Suprapubic skin (tissue), 4 donors: ENCODE measurements at regions not wholly inside any gene's neighbourhood (a gene's known extent, or its start where the extent isn't known, plus 50 kb on each side); places are given as distances from the start of the nearest gene placed in this dataset.
A peak's percentile ranks its signal among the peaks of the same experiment; 100 is the strongest.

Experiments
- DNase-seq, 2 donors: peaks; one replicate each; pipeline ENCODE4 v3.0.0-alpha.2; 2019; ENCODE audit warnings: low spot score in 2 of 2
- H3K27ac ChIP-seq: fragments of 200-600 bp; sonication (generic); one replicate; pipeline ENCODE4 v1.5.1; 2019
- H3K27me3 ChIP-seq: fragments of 200-600 bp; sonication (generic); one replicate; pipeline ENCODE4 v1.5.1; 2019
- H3K36me3 ChIP-seq: fragments of 200-600 bp; sonication (generic); one replicate; pipeline ENCODE4 v1.5.1; 2019
- H3K4me1 ChIP-seq: fragments of 200-600 bp; sonication (generic); one replicate; pipeline ENCODE4 v1.5.1; 2019
- H3K4me3 ChIP-seq: fragments of 200-600 bp; sonication (generic); one replicate; pipeline ENCODE4 v1.5.1; 2019; ENCODE audit warnings: mild to moderate bottlenecking
- H3K9me3 ChIP-seq: fragments of 200-600 bp; sonication (generic); one replicate; pipeline ENCODE4 v1.5.1; 2019
- EP300 ChIP-seq: sonication (generic); formaldehyde crosslinking; IDR thresholded peaks from one replicate; pipeline ENCODE4 v1.6.1; 2017; ENCODE audit warnings: antibody characterized with exemption
- POLR2A ChIP-seq, 2 donors: fragments of 450-650 bp; IDR thresholded peaks; one replicate each; pipeline ENCODE4 v1.6.1; 2017; ENCODE audit warnings: antibody characterized with exemption in 2 of 2, mild to moderate bottlenecking in 2 of 2, moderate library complexity in 2 of 2
- POLR2AphosphoS5 ChIP-seq, 3 donors: sonication (generic); formaldehyde crosslinking; IDR thresholded peaks; one replicate each; pipeline ENCODE4 v1.6.1; 2017; ENCODE audit warnings: antibody characterized with exemption in 3 of 3
- WGBS: methylation state at CpG from one replicate; pipeline ENCODE4 v1.1.5; 2018; 5-methylcytosine and 5-hydroxymethylcytosine counted together
- TF ChIP-seq, protein P1 (sequence below), 2 donors: fragments of 200-600 bp in 1 of 2; fragments of 450-650 bp in 1 of 2; sonication (generic) in 1 of 2; IDR thresholded peaks; one replicate each; pipeline ENCODE4 v1.5.1; 2016 to 2019; ENCODE audit warnings: antibody characterized with exemption in 2 of 2, mild to moderate bottlenecking in 1 of 2, moderate library complexity in 1 of 2

DNA sequence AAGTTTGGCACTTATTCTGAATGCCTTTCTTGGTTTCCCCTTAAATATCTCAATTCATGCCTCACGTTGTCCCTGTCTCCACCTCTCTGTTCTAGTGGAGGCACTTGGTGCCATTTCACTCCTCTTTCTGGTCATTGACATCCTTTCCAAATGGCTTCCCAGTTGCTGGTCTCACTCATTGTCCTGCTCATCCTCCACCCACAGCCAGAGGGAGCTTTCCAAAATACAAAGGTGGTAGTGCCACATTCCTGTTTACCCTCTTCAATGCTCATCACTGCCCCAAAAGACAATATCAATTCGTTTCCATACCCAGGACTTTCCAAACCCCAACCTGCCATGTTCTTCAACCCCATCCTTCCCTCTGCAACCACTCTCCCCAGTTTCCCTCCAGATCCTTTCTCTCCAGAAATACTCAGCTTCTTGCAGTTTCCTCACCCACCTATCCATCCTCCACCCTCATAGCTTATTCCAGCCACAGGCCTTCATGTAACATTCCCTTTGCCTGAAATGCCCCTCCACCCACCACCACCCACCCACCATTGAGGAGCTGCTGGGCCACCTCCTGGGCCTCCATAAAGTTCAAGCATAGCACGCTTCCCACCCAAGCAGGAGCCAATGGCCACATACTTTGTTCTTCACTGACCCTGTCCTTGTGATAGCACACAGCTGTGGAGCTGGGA lies 63.1 kb upstream of the ADRB1 start:
- 75% methylated on average over 3 of the region's 3 CpGs for WGBS
- DNase-seq, result no peak
- peaks cover 12% of the 10 kb centered on the region for H3K4me1 ChIP-seq
- H3K36me3 ChIP-seq, result no peaks in the 10 kb centered on the region
- no peaks in the 10 kb centered on the region for H3K9me3 ChIP-seq
- H3K27ac ChIP-seq, result no peak overlapping the region
- no peak overlapping the region for H3K4me3 ChIP-seq
- TF ChIP-seq, protein P1, sequence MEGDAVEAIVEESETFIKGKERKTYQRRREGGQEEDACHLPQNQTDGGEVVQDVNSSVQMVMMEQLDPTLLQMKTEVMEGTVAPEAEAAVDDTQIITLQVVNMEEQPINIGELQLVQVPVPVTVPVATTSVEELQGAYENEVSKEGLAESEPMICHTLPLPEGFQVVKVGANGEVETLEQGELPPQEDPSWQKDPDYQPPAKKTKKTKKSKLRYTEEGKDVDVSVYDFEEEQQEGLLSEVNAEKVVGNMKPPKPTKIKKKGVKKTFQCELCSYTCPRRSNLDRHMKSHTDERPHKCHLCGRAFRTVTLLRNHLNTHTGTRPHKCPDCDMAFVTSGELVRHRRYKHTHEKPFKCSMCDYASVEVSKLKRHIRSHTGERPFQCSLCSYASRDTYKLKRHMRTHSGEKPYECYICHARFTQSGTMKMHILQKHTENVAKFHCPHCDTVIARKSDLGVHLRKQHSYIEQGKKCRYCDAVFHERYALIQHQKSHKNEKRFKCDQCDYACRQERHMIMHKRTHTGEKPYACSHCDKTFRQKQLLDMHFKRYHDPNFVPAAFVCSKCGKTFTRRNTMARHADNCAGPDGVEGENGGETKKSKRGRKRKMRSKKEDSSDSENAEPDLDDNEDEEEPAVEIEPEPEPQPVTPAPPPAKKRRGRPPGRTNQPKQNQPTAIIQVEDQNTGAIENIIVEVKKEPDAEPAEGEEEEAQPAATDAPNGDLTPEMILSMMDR (IDR thresholded peaks at IDR 0.05), result peak in 1 of 2 donors; percentile 4
- TF ChIP-seq POLR2A (IDR thresholded peaks at IDR 0.05), result no peak
- H3K27me3 ChIP-seq, result no peaks in the 10 kb centered on the region

DNA sequence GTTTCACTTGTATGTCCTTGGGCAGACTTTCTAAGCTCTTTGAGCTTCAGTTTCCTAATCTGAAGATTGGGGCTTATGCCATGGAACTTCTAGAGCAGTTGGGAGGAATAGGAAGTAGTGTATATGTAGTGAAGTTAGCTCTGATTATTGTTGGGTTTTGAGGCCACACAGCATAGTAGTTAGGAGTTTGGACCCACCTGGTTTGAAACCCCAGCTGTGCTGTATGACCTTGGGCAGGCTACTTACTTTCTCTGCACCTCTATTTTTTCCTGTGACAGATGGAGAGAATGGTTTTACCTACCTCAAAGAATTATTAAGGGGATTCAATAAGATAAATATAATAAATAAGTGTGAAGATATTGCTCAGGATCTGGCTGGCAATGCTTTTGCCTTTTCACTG lies 61.4 kb upstream of the ADRB1 start:
- TF ChIP-seq POLR2A (IDR thresholded peaks at IDR 0.05) (no peak), POLR2AphosphoS5 (IDR thresholded peaks at IDR 0.05) (no peak), EP300 (no peak)
- Histone ChIP-seq H3K36me3 (no peaks in the 10 kb centered on the region), H3K27me3 (no peaks in the 10 kb centered on the region), H3K4me3 (no peak overlapping the region), H3K4me1 (peaks cover 12% of the 10 kb centered on the region), H3K27ac (no peak overlapping the region), H3K9me3 (no peaks in the 10 kb centered on the region)
- no peak for DNase-seq

DNA sequence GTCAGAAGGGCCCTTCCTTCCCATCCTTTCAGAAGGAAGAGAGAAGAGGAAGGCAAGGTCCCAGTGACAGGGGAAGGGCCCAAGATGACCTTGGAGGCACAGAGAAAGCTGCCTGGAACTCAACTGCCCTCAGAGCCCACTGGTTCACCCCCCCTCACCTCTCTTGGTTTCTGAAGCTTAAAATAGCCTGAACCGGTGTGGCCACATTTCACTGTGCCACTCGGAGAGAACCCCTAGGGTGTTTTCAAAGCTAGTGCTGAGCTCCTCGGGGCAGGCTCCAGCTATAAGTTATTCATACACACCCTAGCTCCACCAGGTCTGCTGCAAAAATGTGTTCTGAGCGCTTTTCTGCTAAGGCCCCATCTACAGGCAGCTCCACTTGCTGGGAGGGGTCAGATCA lies 60.9 kb upstream of the ADRB1 start:
- Histone ChIP-seq H3K4me1 (peaks cover 12% of the 10 kb centered on the region), H3K9me3 (no peaks in the 10 kb centered on the region), H3K27ac (no peak overlapping the region), H3K4me3 (no peak overlapping the region), H3K27me3 (no peaks in the 10 kb centered on the region), H3K36me3 (no peaks in the 10 kb centered on the region)
- TF ChIP-seq POLR2AphosphoS5 (IDR thresholded peaks at IDR 0.05) (no peak), EP300 (no peak), POLR2A (IDR thresholded peaks at IDR 0.05) (no peak)
- TF ChIP-seq, protein P1 (IDR thresholded peaks at IDR 0.05), result no peak
- WGBS, result 28% methylated on average over 4 of the region's 4 CpGs
- no peak for DNase-seq

DNA sequence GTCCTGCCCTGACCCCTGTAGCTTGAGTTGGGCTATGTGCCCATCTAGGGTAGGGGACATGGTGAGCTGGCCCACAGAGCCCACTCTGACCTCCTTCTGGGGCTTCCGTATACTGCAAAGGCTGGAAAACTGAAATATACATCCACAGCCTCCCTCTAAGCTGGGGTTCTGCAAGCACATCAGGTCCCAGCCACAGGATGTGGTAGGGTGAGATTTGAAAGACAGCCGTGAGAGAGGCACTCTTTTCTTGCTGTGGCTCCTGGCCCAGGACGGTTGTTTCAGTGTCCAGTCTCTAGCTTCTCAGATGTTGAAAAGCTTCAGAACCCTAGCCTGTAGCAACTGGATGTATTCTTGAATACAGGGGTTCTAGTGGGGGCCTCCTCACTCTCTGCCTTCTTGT lies 60.1 kb upstream of the ADRB1 start:
- no peak overlapping the region for H3K27ac ChIP-seq
- TF ChIP-seq EP300 (no peak), POLR2A (IDR thresholded peaks at IDR 0.05) (no peak), POLR2AphosphoS5 (IDR thresholded peaks at IDR 0.05) (no peak)
- TF ChIP-seq, protein P1 (IDR thresholded peaks at IDR 0.05), result no peak
- H3K4me1 ChIP-seq, result peaks cover 12% of the 10 kb centered on the region
- H3K27me3 ChIP-seq, result no peaks in the 10 kb centered on the region
- DNase-seq, result no peak
- 75% methylated on average over 2 of the region's 3 CpGs for WGBS
- H3K4me3 ChIP-seq, result no peak overlapping the region
- H3K36me3 ChIP-seq, result no peaks in the 10 kb centered on the region
- no peaks in the 10 kb centered on the region for H3K9me3 ChIP-seq

DNA sequence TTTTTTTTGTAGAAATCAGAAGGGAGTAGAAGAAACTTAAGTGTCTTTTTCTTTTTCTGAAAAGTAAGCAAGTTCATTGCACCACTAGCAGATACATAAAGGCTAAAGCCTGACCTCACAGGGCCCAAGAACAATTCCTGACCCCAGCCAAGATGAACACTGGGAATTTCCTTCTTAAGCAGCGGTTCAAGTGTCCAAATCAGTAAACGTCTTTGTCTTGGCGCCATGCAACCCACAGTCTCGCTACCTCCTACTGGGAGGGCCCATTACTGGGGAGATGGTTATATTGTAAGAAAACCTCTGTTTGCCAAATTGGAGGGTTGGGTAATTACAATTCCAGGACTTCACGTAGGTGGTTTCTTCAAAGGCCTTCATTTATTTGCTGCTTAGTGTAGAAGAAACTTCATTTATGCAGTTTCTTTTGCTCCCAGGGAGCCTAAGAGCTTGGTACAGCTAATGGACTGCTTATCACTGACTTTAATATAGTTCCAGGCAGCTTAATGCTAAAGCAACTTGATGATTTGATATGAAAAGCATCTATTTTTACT lies 58.3 kb upstream of the ADRB1 start:
- TF ChIP-seq POLR2A (IDR thresholded peaks at IDR 0.05) (no peak), EP300 (no peak), POLR2AphosphoS5 (IDR thresholded peaks at IDR 0.05) (no peak)
- TF ChIP-seq, protein P1 (IDR thresholded peaks at IDR 0.05), result no peak
- Histone ChIP-seq H3K9me3 (no peaks in the 10 kb centered on the region), H3K36me3 (no peaks in the 10 kb centered on the region), H3K4me3 (no peak overlapping the region), H3K4me1 (peaks cover 12% of the 10 kb centered on the region), H3K27me3 (no peaks in the 10 kb centered on the region), H3K27ac (no peak overlapping the region)
- no peak for DNase-seq
- 87% methylated on average over 5 of the region's 5 CpGs for WGBS
